ENCODE measurements at regions not wholly inside any gene's neighbourhood (a gene's known extent, or its start where the extent isn't known, plus 50 kb on each side); places are given as distances from the start of the nearest gene placed in this dataset.
"Not testable (repeated sequence)": the region's sequence is repeated elsewhere in the genome, so short reads cannot be mapped to it uniquely, and the experiment has no call there.

DNA sequence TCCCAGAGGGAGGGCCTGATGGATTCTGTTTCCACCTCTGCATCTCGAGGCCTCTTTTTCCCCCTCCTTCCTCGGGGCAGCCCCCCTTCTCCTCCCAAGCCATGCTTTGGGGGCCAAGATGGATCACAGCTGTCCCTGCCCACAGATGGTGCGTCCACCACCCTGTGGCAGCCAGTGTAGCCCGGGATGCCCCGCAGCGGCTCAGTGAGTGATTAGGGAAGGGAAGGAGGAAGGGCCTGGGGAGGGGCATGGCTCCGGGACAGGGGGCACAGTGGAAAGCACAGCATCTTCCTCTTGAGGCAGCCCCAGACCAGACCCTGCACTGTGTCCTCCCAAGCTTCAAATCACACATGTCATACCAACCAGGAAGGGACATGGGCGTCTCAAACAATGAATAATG lies 622.4 kb downstream of the MATN1 start:
- no TSS peak for BruUV-seq (replicated peaks)
- H3K4me3 Mint-ChIP-seq (ENCODE audit: unreplicated experiment) = no peak overlapping the region
- Histone ChIP-seq H3K9me3 (no peaks in the 10 kb centered on the region), H3K4me1 (no peaks in the 10 kb centered on the region), H3K4me3 (ENCODE audit: low read depth, low read length) (no peak overlapping the region), H3K27me3 (replicated peaks; ENCODE audit: control insufficient read depth, insufficient read depth, low read length) (no peaks in the 10 kb centered on the region), H3K36me3 (ENCODE audit: control insufficient read depth, insufficient read depth, low read length) (no peaks in the 10 kb centered on the region)
- H3K9me3 Mint-ChIP-seq (ENCODE audit: unreplicated experiment) = peaks cover 8% of the 10 kb centered on the region
- H3K27me3 Mint-ChIP-seq (ENCODE audit: insufficient read depth, unreplicated experiment) = no peaks in the 10 kb centered on the region
- no peaks in the 10 kb centered on the region for H3K36me3 Mint-ChIP-seq (ENCODE audit: insufficient read depth, unreplicated experiment)
- DNase-seq = no peak
- TF ChIP-seq CTCF (IDR thresholded peaks at IDR 0.05; ENCODE audit: insufficient read depth in 1 of 2, low read depth in 1 of 2, low read length in 1 of 2, severe bottlenecking in 1 of 2, unreplicated experiment in 1 of 2) = no peak
- H3K27ac Mint-ChIP-seq (ENCODE audit: unreplicated experiment) = no peak overlapping the region
- H3K4me1 Mint-ChIP-seq (ENCODE audit: low read depth, unreplicated experiment) = no peaks in the 10 kb centered on the region
- intact Hi-C loops (cut with micrococcal nuclease; ENCODE audit: unreplicated experiment) = loop anchor here (10.0 kb wide), 1 partner anchor 306 kb away; no protein-coding TSS in a partner anchor
- CTCF ChIA-PET = no interaction called here
- POLR2A ChIA-PET = no interaction called here

DNA sequence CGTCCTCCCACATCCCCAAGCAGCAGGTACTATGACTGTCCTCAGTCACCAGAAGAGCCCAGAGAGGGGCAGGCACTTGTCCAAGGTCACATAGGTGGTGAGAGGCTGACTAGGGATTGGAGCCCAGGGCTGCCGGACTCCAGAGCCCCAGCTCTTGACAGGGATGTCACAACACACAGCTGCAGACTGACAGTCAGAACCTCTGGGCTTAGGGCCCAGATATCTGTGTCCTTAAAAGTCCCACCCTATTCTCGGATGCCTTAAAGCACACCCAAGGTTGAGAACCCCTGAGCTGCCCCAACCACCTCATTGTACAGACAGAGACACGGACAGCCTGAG lies 622.9 kb downstream of the MATN1 start:
- intact Hi-C loops (cut with micrococcal nuclease; ENCODE audit: unreplicated experiment) = loop anchor here (10.0 kb wide), 1 partner anchor 306 kb away; no protein-coding TSS in a partner anchor
- DNase-seq = no peak
- no TSS peak for BruUV-seq (replicated peaks)

DNA sequence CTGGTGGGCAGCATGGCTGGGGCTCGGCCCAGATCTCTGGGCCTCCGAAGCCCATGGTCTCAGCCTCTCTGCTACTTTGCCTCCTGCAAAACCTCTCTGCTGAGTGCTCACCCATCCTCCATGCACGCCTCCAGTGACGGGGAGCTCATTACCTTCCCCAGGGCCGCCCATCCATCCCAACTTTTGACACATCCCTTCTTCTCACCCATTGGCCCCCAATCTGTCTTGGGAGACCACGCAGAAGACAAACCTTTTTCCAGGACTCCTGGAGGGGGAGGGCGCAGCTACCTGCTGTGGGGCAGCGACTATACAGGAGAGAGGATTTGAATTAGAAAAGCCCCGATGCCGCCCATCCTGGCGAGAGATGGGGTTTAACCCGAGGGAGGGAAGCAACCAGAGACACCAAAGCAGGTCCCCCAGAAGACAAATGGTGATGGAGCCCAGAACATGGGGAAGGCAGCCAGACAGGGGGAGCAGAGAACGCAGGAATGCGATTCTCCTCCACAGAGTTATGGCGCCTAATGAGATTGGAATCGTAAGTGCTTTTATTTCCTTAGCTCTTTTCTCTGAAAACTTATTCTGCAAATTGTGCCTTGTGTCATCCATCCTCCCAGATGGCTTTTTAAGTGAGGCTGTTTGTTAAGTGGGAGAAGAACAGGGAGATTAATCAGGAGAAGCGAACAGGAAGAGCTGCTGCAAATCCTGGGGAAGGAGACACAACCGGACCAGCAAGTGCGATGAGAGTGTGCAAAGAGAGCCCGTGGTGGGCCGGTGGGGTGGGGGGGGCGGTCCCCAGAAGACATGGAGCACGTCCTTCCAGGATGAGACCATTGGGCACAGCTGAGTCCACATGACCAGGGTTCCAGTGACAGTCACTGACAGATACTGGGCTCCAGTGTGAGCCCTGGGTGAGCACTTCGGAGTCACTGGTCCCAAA lies 623.5 kb downstream of the MATN1 start:
- no peak for TF ChIP-seq CTCF (IDR thresholded peaks at IDR 0.05; ENCODE audit: insufficient read depth in 1 of 2, low read depth in 1 of 2, low read length in 1 of 2, severe bottlenecking in 1 of 2, unreplicated experiment in 1 of 2)
- H3K27me3 ChIP-seq (replicated peaks; ENCODE audit: control insufficient read depth, insufficient read depth, low read length) = no peaks in the 10 kb centered on the region
- ChIA-PET POLR2A (no interaction called here), CTCF (no interaction called here)
- BruUV-seq (replicated peaks) = no TSS peak
- no peak overlapping the region for H3K4me3 ChIP-seq (ENCODE audit: low read depth, low read length)
- DNase-seq = no peak
- Mint-ChIP-seq H3K4me3 (ENCODE audit: unreplicated experiment) (no peak overlapping the region), H3K27me3 (ENCODE audit: insufficient read depth, unreplicated experiment) (no peaks in the 10 kb centered on the region), H3K36me3 (ENCODE audit: insufficient read depth, unreplicated experiment) (no peaks in the 10 kb centered on the region), H3K27ac (ENCODE audit: unreplicated experiment) (no peak overlapping the region), H3K4me1 (ENCODE audit: low read depth, unreplicated experiment) (no peaks in the 10 kb centered on the region), H3K9me3 (ENCODE audit: unreplicated experiment) (peaks cover 8% of the 10 kb centered on the region)
- H3K4me1 ChIP-seq = no peaks in the 10 kb centered on the region
- H3K36me3 ChIP-seq (ENCODE audit: control insufficient read depth, insufficient read depth, low read length) = no peaks in the 10 kb centered on the region
- no peaks in the 10 kb centered on the region for H3K9me3 ChIP-seq
- intact Hi-C loops (cut with micrococcal nuclease; ENCODE audit: unreplicated experiment) = loop anchor here (10.0 kb wide), 1 partner anchor 305 kb away; no protein-coding TSS in a partner anchor

More for the DNA sequence above, 622.9 kb downstream of the MATN1 start:
- ChIA-PET POLR2A (no interaction called here), CTCF (no interaction called here)
- Histone ChIP-seq H3K36me3 (ENCODE audit: control insufficient read depth, insufficient read depth, low read length) (no peaks in the 10 kb centered on the region), H3K9me3 (no peaks in the 10 kb centered on the region), H3K27me3 (replicated peaks; ENCODE audit: control insufficient read depth, insufficient read depth, low read length) (no peaks in the 10 kb centered on the region), H3K4me1 (no peaks in the 10 kb centered on the region), H3K4me3 (ENCODE audit: low read depth, low read length) (no peak overlapping the region)
- Mint-ChIP-seq H3K4me3 (ENCODE audit: unreplicated experiment) (no peak overlapping the region), H3K9me3 (ENCODE audit: unreplicated experiment) (peaks cover 8% of the 10 kb centered on the region), H3K27ac (ENCODE audit: unreplicated experiment) (no peak overlapping the region), H3K36me3 (ENCODE audit: insufficient read depth, unreplicated experiment) (no peaks in the 10 kb centered on the region), H3K4me1 (ENCODE audit: low read depth, unreplicated experiment) (no peaks in the 10 kb centered on the region), H3K27me3 (ENCODE audit: insufficient read depth, unreplicated experiment) (no peaks in the 10 kb centered on the region)
- TF ChIP-seq CTCF (IDR thresholded peaks at IDR 0.05; ENCODE audit: insufficient read depth in 1 of 2, low read depth in 1 of 2, low read length in 1 of 2, severe bottlenecking in 1 of 2, unreplicated experiment in 1 of 2) = no peak

DNA sequence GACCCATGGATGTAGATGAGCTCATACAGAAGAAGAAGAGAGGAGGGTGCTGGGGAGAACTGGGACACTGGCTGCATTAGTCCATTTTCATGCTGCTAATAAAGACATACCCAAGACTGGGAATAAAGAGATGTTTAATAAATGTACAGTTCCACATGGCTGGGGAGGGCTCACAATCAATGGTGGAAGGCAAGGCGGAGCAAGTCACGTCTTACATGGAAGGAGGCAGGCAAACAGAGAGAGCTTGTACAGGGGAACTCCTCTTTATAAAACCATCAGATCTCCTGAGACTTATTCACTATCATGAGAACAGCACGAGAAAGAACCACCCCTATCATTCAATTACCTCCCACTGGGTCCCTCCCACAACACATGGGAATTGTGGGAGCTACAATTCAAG lies 625.5 kb downstream of the MATN1 start:
- DNase-seq; H3K36me3 Mint-ChIP-seq (ENCODE audit: insufficient read depth, unreplicated experiment); H3K9me3 ChIP-seq; CTCF ChIA-PET; H3K4me3 ChIP-seq (ENCODE audit: low read depth, low read length); H3K27ac Mint-ChIP-seq (ENCODE audit: unreplicated experiment); H3K27me3 ChIP-seq (replicated peaks; ENCODE audit: control insufficient read depth, insufficient read depth, low read length); H3K4me3 Mint-ChIP-seq (ENCODE audit: unreplicated experiment); H3K36me3 ChIP-seq (ENCODE audit: control insufficient read depth, insufficient read depth, low read length); BruUV-seq (replicated peaks); H3K4me1 Mint-ChIP-seq (ENCODE audit: low read depth, unreplicated experiment); POLR2A ChIA-PET; H3K4me1 ChIP-seq; H3K27me3 Mint-ChIP-seq (ENCODE audit: insufficient read depth, unreplicated experiment); intact Hi-C loops (cut with micrococcal nuclease; ENCODE audit: unreplicated experiment): not testable (repeated sequence)
- H3K9me3 Mint-ChIP-seq (ENCODE audit: unreplicated experiment) = peaks cover 19% of the 10 kb centered on the region
